Hepatic stellate cell (primary cell): ENCODE measurements at regions not wholly inside any gene's neighbourhood (a gene's known extent, or its start where the extent isn't known, plus 50 kb on each side); places are given as distances from the start of the nearest gene placed in this dataset.
"Not testable (repeated sequence)": the region's sequence is repeated elsewhere in the genome, so short reads cannot be mapped to it uniquely, and the experiment has no call there.

Source experiments
- DNase-seq: peaks from one replicate; pipeline ENCODE4 v3.0.0; 2011; ENCODE audit warnings: low spot score

- DNase-seq, result no peak
Observed at GRCh38 chr7:131935180-131935579, 378.8 kb upstream of the PODXL start.

GRCh38 chr7:131934452-131934851 lies 378.0 kb upstream of the PODXL start:
- no peak for DNase-seq

DNA sequence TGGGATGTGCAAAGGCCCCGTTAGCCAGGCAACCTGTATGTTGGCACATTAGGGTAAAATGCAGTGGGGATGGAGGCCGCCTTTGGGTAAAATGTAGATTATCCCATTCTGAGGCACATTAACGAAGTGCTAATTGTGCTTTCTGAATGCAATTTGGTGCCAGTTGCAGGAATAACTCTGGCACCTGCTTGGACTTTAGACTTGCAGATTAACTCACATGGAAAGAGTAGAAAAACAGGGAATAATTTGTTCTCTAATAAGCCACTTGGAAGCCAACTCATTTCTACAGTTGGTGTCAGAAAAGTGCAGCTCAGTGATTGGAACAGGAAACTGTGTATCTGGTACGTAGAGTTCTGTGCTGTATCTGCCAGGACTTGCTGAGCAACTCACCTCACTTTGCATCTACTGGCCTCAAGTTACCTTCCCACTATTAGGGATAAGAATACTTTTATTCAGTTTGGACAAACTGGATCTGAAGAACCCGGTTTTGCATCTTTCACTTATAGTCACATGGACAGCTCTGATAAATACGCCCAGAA lies 377.4 kb upstream of the PODXL start:
- no peak for DNase-seq

DNA sequence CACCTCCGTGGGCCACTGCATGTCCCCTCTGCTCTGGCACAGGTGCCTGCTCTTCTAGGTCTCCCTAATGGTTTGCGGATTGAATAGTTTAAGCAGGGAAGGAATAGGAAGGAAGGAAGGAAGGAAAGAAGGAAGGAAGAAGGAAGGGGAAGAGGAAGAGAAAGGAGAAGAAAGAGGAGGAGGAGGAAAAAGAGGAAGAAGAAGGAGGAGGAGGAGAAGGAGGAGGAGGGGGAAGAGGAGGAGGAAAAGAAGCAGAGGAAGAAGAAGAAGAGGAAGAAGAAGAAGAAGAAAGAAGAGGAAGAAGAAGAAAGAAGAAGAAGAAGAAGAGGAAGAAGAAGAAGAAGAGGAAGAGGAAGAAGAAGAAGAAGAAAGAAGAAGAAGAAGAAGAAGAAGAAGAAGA lies 376.8 kb upstream of the PODXL start:
- DNase-seq, result not testable (repeated sequence)

GRCh38 chr7:131932271-131932670 lies 375.8 kb upstream of the PODXL start:
- DNase-seq, result no peak

DNA sequence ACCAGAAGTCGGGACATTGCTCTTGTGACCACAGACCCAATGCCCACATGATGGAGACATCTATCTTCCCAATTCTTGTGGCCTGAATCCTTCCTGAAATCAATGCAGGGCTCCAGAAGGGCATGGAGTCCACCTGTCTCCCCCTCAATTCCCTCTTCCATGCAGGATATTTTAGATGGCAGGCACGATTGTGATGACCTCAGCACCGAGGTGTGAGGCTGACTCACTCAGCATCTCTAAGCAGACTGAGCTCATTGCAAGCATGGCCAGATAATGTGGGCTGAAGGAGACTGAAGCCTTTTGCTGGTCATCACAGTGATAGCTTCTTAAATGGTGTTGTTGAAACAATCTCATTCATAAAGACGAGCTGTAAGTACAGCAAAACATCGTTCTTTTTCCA lies 374.9 kb upstream of the PODXL start:
- DNase-seq, result no peak

GRCh38 chr7:131929632-131930031 lies 373.2 kb upstream of the PODXL start:
- DNase-seq, result no peak

DNA sequence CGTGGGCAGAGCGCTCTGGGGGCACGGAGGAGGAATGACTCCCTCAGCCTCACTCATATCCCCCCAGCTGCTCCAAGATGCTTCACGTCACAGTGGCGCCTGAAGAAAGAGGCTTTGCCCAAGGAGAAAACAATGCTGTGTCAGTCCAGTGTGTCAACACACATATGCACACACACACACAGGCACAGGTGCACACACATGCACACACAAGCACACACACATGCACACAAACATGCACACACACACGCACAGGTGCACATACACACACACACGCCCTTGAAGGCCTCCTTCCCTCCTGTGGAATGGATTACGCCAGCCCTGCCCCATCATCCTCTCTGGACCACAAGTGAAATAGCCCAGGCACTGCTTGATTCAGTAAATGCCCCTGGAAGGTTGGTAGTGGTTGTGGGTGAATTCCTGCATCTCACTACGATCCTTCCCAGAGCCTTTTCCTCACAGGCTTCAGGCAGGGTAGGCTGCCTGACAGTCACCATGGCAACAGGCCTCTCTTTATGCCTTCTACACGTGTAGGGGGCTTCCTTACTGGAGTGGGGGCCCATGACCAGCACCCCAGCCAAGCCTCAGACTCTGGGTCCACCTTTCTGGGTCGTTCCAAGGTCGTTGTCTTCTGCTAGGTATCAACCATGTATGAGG lies 371.5 kb upstream of the PODXL start:
- DNase-seq, result no peak

- no peak for DNase-seq
Observed at GRCh38 chr7:131925636-131926035, 369.2 kb upstream of the PODXL start.

- DNase-seq, result no peak
Observed at GRCh38 chr7:131924857-131925256, 368.4 kb upstream of the PODXL start.

- not testable (repeated sequence) for DNase-seq
Observed at GRCh38 chr7:131922948-131923347, 366.5 kb upstream of the PODXL start.

GRCh38 chr7:131921016-131921415 lies 364.6 kb upstream of the PODXL start:
- DNase-seq, result no peak

DNA sequence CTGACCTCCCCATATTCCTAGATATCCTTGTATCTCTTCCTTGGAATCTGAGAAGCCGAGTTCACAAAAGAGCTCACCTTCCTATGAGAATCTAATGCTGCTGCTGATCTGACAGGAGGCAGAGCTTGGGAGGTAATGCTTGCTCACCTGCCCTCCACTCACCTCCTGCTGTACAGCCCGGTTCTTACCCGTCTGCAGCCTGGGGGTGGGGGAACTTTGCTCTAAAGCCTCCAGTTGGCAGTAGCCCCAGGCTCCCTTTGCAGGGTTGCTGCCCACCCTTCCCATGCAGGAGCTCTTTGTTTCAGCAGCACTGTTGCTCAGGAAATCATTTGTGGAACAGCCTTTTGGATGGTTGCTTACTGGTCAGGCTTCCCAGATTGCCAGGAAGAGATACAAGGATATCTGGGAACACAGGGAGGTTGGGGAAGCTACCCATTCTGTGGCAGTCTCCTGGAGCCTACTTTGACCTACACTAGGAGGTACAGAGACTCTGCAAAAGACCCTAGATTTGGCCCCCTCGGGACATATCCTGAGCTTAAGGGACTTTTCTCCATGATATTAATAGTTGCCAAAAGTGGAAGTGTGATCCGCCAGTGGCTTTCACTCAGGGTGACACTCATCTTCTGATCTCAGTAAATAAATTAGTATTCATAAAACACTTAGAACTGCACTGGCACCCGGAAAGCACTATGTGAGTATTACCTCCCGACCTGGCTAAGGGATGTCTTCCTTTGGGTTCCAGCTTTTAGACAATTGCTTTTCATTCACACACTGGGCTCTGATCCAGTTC lies 363.7 kb upstream of the PODXL start:
- no peak for DNase-seq

DNA sequence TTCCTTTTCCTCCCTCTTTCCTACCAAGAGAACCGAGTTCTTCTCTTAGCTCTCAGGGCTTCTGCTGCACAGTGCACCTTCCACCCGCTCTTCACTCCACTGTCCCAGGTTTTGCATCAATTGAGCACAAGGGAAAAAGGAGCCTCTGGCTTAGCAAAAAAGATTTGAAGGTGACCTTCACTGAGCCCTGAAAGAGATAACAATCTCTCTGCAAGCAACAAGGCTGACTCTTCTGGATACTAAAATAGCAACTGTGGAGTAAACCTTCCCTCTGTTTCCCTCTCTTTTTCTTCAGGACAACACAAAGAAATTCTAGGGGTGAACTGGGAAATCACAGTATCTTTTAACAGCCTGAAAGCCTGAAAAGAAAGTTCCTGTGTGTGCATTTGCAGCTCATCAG lies 354.7 kb upstream of the PODXL start:
- DNase-seq, result no peak

GRCh38 chr7:131909151-131909768 lies 352.8 kb upstream of the PODXL start:
- no peak for DNase-seq

DNA sequence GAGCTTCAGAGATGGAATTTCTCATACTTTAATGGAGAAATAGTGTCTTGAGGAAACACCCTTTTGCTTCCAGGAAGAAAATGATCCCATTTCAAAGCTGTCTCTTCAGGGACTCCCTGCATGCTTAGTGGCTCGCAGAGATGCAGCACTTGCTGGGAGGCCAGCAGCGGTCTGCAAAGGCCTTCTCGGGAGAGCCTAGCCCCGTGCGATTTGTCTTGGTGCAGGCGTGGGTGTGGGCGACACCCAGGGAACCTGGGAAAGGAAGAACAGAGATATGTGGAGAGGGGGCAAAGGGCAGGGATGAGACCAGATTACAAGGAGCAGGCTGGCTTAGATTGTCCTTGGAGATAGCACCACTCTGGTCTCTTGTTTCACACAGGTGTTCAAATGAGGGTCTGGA lies 352.3 kb upstream of the PODXL start:
- no peak for DNase-seq

DNA sequence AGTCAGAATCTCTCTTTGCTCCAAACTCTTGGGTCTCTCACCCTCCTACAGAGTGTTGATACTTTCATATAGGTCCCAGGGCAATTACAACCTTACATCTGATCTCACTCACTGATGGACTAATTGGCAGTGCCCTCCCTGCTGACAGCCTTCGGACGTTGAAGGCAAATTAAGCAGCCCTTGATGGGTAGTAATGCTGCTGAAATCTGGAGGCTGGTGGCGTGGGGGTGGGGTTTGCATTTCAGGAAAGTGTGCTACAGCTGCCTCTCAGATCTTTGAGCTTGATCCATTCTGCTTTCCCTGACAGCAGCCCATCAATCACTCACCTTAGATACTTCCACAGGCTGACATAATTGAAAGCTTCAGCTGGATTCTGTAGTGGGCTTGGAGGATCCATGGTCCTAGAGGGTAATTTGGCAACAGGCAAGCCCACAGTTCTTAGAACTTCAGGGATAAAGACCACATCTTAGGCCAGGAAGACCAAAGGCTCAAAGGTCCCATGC lies 349.1 kb upstream of the PODXL start:
- DNase-seq, result no peak

DNA sequence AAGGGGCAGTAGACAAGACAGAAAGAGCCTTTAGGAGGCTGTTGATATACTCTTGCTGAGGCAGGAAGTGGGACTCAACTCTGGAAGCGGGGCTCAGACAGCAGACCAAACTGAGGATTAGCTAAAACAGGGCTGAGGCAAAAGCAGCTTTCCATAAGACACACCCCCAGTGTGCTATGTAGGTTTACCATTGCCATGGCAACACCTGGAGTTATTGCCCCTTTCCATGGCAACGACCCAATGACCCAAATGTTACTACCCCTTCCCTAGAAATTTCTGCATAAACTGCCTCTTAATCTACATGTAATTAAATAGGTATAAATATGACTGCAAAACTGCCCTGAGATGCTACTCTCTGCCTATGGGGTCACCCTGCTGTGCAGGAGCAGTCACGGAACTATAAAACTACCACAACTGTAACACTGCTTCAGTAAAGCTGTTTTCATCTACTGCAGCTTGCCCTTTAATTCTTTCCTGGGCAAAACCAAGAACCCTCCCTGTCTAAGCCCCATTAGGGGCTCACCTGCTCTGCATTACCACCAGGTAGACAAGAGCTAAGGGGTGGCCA lies 348.4 kb upstream of the PODXL start:
- DNase-seq, result no peak

DNA sequence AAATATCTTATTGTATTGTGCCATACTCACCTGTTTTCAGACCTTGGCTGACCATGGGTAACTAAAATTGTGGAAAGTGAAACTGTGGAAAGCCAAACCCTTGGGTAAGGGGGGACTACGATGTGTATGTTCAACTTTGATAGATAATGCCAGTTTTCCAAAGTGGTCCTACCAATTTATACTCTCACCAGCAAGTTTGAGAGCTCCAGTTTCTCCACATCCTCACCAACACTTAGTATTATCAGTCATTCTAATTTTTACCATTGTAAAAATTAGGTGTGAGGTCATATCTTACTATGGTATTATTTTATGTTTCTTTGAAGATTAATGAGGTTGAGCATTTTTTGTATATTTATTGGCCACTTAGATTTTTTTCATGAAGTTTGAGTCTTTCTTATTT lies 346.9 kb upstream of the PODXL start:
- DNase-seq, result no peak

GRCh38 chr7:131900785-131901287 lies 344.4 kb upstream of the PODXL start:
- no peak for DNase-seq

DNA sequence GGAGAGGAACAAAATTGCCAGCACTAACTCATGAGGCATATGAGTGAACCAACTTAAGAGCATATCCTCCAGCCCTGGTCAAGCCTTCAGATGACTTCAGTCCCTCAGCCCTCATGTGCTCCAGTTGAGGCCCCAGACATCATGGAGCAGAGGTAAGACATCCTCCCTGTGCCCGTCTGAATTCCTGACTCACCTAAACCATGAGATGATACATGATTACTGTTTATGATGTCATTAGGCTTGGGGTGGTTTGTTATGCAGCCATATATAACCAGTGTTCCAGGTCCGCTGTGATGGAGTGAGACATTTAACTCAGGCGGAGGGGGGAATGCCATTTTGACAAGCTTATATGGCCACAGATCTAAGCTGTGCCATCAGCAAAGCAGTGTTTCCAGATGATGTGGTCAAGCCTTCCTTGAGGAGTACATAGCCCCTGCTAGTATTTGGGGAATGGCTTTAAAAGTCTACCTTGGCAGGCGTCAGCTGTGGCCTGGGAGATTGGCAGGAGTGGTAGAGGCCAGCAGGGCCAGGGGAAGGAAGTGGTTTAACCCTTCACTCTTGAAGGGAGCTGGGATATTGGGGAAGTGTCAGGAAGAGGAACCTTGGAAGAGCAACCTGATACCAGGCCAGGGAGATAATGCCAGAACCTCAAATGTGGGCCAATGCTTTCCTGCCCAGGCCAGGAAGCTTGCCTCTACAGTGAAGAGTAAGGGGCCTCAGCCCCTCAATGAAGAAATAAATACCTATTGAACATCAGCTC lies 343.0 kb upstream of the PODXL start:
- DNase-seq, result no peak

DNA sequence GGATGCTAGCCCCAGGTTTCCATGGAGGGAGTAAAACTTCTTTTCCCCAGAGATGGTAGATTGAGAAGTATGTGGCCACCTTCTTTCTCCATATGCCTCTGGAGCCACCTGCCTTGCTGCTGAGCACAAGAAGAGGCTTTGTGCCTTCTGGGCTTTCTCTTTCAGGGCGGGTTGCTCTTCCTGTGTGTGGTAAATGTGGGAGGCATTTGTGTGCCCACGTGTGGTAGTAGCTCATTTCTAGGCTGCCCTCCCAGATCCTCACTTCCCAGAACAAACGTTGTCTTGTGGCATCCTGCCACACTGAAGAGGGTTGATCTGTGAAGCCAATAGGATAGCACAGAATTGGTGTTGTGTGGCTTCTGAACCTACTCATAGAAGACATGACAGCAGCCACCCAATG lies 342.0 kb upstream of the PODXL start:
- no peak for DNase-seq
